Panc1 (cell line): ENCODE measurements at regions not wholly inside any gene's neighbourhood (a gene's known extent, or its start where the extent isn't known, plus 50 kb on each side); places are given as distances from the start of the nearest gene placed in this dataset.

Experiments used
- POLR2AphosphoS5 ChIP-seq: IDR thresholded peaks from 2 replicates; pipeline ENCODE4 v1.6.1; 2012; ENCODE audit warnings: mild to moderate bottlenecking, low read depth, low read length, moderate library complexity
- SIN3A ChIP-seq: IDR thresholded peaks from 2 replicates; pipeline ENCODE4 v1.6.1; 2012; ENCODE audit warnings: low read depth, mild to moderate bottlenecking, low read length, moderate library complexity, borderline replicate concordance; ENCODE audit not compliant: insufficient read depth
- TF ChIP-seq, protein P1 (sequence below): fragments of 450-650 bp; IDR thresholded peaks from 2 replicates; pipeline ENCODE4 v1.5.1; 2017; ENCODE audit warnings: mild to moderate bottlenecking
- TF ChIP-seq, protein P2 (sequence below), 2 experiments: IDR thresholded peaks; 2 replicates each; pipeline ENCODE4 v1.6.1; 2011 to 2012; ENCODE audit warnings: low read depth in 2 of 2, control low read depth in 1 of 2, low read length in 1 of 2, mild to moderate bottlenecking in 1 of 2, moderate library complexity in 1 of 2; ENCODE audit not compliant: insufficient read depth in 1 of 2

DNA sequence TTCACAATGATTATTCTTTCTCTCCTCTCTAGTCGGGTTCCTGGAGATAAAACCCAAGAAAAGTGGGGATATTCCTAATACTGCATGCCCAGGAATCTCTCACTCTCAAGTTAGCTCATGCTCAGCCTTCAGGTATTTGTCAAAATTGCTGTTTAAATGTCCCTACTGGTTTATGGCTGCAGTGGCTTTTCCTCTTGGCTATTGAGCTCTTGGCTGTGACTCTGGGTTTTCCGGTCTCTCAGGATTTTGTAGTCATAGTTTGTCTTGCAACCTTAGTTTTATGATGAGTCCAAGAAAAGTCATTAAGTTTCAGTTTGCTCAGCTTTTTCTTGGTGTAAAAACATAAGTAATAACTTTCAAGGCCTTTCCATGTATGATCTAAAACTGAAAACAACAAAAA lies 820.7 kb upstream of the HS6ST1 start:
- TF ChIP-seq SIN3A (no peak), POLR2AphosphoS5 (no peak)
- TF ChIP-seq, protein P1, sequence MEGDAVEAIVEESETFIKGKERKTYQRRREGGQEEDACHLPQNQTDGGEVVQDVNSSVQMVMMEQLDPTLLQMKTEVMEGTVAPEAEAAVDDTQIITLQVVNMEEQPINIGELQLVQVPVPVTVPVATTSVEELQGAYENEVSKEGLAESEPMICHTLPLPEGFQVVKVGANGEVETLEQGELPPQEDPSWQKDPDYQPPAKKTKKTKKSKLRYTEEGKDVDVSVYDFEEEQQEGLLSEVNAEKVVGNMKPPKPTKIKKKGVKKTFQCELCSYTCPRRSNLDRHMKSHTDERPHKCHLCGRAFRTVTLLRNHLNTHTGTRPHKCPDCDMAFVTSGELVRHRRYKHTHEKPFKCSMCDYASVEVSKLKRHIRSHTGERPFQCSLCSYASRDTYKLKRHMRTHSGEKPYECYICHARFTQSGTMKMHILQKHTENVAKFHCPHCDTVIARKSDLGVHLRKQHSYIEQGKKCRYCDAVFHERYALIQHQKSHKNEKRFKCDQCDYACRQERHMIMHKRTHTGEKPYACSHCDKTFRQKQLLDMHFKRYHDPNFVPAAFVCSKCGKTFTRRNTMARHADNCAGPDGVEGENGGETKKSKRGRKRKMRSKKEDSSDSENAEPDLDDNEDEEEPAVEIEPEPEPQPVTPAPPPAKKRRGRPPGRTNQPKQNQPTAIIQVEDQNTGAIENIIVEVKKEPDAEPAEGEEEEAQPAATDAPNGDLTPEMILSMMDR = no peak
- TF ChIP-seq, protein P2, sequence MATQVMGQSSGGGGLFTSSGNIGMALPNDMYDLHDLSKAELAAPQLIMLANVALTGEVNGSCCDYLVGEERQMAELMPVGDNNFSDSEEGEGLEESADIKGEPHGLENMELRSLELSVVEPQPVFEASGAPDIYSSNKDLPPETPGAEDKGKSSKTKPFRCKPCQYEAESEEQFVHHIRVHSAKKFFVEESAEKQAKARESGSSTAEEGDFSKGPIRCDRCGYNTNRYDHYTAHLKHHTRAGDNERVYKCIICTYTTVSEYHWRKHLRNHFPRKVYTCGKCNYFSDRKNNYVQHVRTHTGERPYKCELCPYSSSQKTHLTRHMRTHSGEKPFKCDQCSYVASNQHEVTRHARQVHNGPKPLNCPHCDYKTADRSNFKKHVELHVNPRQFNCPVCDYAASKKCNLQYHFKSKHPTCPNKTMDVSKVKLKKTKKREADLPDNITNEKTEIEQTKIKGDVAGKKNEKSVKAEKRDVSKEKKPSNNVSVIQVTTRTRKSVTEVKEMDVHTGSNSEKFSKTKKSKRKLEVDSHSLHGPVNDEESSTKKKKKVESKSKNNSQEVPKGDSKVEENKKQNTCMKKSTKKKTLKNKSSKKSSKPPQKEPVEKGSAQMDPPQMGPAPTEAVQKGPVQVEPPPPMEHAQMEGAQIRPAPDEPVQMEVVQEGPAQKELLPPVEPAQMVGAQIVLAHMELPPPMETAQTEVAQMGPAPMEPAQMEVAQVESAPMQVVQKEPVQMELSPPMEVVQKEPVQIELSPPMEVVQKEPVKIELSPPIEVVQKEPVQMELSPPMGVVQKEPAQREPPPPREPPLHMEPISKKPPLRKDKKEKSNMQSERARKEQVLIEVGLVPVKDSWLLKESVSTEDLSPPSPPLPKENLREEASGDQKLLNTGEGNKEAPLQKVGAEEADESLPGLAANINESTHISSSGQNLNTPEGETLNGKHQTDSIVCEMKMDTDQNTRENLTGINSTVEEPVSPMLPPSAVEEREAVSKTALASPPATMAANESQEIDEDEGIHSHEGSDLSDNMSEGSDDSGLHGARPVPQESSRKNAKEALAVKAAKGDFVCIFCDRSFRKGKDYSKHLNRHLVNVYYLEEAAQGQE (IDR thresholded peaks at IDR 0.05; ENCODE audit: insufficient read depth in 1 of 2, low read depth in 2 of 2, low read length in 1 of 2) = no peak
